Fibroblast of gingiva (primary cell): ENCODE measurements at regions not wholly inside any gene's neighbourhood (a gene's known extent, or its start where the extent isn't known, plus 50 kb on each side); places are given as distances from the start of the nearest gene placed in this dataset.

ENCODE experiments used
- DNase-seq: peaks from one replicate; pipeline ENCODE4 v3.0.0-alpha.2; 2011; ENCODE audit warnings: low read depth

GRCh38 chr22:49367041-49367697 lies 460.5 kb downstream of the BRD1 start:
- DNase-seq = no peak

DNA sequence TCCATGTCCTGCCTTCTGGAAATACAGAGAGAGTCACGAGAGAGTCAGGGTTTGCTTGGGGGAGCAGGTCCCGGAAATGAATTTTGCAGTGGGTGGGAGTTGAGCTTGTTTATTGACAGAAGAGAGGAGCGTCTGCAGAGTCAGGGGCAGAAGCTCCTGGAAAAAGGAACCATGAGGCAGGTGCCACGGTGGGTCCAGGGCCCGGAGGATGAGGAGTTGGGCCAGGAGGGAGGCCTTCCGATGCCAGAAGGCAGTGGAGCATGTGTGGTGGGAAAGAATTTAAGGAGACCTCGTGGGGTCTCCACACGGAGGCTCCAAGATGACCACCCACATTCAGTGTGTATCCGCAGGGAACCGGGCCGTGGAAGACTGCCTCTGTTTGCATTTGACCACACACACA lies 461.2 kb downstream of the BRD1 start:
- DNase-seq = no peak

GRCh38 chr22:49365910-49366309 lies 461.8 kb downstream of the BRD1 start:
- no peak for DNase-seq

DNA sequence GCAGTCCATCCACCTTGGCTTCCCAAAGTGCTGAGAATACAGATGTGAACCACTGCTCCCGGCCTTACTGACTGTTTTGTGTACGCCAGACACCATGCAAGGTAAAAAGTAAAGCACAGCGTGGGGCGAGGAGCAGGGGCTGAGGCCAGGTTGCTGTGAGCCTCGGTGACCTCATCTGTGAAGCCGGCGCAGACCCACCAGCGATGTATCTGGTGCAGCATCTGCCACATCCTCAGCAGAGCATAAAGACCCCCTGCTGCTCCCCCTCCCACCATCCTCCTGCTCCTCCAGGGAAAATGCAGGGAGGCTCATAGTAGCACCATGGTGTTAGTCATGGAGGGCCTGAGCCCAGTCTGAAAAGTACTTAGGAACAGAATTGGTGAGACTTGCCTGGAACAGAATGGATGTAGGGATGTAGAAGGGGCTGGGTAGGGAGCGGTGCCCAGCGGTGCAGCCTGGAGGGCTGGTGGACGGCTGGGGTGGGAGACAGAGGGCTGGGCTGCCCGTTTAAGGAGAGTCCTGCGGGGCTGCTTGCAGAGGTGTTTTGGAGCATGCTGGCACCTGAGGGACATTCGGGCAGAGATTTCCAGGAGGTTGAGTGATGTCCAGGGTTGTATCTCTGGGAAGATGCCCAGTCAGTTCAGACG lies 462.4 kb downstream of the BRD1 start:
- DNase-seq = no peak

DNA sequence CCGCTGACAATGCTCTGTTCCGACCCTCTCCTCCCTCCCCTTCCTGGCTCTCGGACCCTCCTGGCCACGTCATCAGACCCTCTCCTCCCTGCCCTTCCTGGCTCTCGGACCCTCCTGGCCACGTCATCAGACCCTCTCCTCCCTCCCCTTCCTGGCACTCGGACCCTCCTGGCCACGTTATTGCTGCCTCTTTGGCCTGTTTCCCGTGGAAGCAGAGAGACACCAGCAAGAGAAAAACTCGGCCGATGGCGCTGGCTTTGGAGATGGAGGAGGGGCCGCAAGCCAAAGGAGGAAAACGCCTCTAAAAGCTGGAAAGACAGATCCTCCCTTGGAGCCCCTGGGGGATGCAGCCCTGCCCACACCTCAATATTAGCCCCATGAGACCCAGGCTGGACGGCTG lies 463.3 kb downstream of the BRD1 start:
- DNase-seq = no peak

DNA sequence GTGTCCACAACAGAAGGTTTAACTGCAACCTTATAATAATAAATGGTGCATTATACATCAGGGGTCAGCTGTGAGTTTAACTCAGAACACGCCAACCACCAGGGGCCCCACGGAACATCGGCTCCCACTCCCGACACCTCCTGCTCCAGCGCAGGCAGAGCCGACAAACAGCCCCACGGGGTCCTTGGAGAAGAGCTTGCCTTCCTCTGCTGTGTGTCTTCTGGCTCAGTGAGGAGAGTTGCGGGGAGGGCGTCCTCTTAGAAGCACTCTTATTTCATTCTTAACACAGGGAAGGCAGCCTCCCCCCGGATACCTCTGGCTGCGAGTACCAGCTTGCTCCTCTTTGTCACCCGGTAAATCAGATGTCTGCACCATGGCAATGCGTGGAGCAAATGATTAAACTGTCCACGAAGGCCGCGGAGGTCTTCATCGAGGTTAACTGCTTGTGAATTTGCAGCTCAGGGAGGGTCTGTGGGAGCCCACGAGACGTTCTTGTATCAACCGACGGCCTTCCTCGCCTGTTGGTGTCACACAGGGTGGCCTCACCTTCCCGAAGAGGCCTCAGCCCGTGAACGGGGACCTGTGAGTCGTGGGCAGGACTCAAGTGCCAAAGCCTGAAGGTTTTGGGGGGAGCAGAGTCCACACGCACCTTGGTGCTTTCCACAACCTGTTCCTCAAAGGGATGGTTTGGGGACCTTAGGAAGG lies 464.0 kb downstream of the BRD1 start:
- no peak for DNase-seq

DNA sequence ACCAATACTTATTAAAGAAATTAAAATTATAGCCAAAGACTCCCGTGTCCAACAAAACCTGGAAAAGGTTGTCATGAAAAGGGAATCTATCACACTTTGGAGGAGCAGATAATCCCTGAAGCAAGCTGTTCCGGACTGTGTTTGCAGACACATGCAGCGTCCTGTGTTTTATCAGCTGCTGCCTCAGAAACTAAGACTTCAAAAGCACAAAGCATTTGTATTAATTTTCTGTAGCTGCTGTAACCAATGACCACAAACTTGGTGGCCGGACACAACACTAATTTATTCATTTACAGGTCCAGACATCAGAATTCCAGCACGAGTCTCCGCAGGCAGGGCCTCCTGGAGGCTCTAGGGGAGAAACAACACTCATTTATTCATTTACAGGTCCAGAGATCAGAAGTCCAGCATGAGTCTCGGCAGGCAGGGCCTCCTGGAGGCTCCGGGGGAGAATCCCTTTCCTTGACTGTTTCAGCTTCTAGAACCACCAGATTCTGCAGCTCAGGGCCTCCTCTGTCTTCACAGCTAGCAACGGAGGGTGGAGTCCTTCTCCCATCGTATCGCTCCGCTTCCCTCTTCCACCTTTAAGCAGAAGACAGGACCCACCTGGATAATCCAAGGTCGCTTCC lies 465.3 kb downstream of the BRD1 start:
- no peak for DNase-seq

DNA sequence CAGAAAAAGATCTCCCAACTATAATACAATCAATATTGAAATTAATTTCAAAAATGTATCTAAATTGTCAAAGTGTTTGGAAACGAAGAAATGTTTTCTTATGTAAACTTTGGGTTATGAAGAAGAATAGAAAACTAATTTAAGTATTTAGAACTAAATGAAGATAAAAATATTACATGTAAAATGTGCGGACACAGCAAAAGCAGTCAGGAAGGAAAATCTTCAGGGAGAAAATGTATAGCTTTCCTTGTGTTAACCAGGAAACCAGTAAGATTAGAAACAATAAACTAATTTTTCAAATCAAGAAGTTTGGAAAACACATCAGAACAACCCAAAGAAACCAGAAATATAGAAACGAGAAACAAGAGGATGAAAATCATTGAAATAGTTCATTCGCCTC lies 466.5 kb downstream of the BRD1 start:
- no peak for DNase-seq

DNA sequence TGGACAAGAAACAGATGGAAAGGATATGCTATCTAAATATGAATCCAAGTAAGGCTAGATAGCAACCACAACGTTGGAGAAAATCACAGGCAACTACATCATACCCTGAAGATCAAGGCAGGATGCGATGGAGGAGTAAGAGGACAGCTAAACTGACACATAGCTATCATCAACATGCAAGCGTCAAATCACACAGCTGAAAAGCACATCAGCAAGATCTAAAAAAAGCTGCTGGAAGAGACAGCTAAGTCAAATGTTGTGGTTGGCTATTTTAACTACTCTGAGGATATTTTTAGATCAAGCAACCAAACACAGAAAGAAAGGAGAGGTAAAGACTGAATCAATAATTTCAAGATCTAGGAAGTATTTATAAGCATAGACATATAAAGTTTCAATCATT lies 466.9 kb downstream of the BRD1 start:
- DNase-seq = no peak

- no peak for DNase-seq
These were observed 468.6 kb downstream of the BRD1 start for GRCh38 chr22:49359076-49359475.

DNA sequence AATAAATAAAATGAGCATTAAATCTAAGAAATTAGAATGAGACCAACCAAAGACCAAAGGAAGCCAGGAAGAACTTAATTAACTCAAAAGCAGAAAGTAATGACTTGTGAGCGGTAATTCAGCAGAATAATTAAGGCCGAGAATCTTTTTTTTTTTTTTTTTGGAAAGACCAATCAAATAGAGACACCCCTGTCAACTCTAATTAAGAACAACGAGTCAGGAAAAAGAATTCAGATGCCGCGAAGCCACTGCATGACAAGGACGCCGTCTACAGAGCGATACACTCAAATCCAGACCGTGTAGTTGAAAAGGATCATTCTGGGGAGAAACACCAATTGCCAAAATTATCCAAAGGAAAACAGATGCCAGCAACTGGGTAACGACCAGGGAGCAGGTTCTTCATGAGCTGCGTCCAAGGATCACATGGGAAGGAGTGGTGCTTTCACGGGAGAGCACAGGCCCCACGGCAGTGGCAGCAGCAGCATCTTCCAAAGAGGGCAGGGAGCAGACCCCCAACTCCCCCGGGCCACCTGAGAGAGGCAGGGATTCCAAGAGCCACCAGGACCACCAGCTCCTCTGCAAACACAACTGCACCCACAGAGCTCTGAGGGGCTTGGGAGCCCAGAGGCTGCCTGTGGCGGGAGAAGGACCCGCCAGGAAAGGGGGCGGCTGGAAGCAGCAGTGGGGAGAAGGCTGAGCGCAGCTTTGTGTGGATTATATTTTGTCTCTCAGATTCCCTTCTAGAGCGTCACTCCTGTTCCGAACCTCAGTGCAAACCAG lies 469.8 kb downstream of the BRD1 start:
- no peak for DNase-seq

DNA sequence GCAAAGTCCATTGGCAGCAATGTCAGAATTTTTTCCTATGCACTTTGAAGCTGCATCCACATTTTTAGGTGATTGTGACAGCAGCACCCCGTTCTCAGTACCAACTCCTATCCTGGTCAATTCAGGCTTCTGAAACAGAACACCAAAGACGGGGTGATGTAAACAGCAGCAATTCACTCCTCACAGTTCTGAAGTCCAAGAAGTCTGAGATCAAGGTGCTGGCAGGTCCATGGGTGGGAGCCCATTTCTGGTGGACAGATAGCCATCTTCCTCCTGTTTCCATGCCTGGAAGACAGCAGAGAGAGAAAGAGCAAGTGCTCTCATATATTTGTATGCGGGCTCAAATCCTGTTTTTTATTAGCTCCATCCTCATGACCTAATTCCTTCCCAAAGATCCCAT lies 471.2 kb downstream of the BRD1 start:
- DNase-seq = no peak

- no peak for DNase-seq
These were observed 472.3 kb downstream of the BRD1 start for GRCh38 chr22:49355211-49355920.

DNA sequence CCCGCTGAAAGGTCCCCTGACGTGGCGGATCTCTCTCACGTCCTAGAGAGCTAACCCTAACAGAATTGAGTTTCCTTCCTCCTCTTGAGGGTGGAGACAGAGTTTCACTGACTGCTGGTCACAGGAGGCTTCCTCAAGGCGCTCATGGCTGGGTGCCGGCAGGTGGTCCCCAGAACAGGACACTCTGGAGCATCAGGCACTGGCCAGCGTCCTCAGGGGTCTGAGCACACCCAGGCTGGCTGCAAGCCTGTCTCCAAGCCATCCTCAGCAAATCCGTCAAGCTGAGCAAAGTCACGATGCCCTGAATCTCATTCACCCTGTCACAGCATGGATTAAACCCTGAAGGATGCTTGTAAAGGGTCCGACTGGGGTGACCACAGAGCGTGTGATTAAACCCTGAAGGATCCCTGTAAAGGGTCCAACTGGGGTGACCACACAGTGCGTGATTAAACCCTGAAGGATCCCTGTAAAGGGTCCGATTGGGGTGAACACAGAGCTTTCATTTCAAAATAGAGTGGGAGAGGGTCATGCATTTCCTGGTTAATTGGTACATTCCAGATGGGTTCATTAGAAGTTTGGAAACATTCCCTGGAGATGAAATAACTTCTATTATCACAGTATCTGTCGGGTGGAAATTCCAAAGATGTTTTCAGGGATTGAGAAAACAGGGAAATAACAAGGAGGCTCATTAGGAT lies 473.0 kb downstream of the BRD1 start:
- no peak for DNase-seq

DNA sequence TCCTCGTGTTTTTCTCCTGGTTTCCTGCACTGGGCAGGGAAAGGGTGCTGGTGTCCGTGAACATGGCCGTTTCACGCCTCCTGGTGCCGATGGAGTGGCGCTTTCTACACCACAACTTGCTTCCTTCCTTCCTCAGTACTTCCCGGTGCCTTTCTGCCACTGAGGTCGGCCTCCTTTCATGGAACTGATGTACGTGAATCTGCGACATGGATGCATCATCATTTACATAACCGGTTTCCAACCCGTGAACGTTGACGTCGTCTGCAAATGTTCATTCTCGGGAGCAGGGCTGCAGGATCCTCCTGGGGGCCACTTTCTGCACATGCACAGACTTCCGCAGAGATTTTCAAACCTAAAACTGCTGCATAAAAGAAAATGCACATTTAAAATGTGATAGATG lies 474.4 kb downstream of the BRD1 start:
- DNase-seq = no peak

GRCh38 chr22:49352361-49353169 lies 475.1 kb downstream of the BRD1 start:
- no peak for DNase-seq

GRCh38 chr22:49351761-49352227 lies 475.9 kb downstream of the BRD1 start:
- DNase-seq = no peak

DNA sequence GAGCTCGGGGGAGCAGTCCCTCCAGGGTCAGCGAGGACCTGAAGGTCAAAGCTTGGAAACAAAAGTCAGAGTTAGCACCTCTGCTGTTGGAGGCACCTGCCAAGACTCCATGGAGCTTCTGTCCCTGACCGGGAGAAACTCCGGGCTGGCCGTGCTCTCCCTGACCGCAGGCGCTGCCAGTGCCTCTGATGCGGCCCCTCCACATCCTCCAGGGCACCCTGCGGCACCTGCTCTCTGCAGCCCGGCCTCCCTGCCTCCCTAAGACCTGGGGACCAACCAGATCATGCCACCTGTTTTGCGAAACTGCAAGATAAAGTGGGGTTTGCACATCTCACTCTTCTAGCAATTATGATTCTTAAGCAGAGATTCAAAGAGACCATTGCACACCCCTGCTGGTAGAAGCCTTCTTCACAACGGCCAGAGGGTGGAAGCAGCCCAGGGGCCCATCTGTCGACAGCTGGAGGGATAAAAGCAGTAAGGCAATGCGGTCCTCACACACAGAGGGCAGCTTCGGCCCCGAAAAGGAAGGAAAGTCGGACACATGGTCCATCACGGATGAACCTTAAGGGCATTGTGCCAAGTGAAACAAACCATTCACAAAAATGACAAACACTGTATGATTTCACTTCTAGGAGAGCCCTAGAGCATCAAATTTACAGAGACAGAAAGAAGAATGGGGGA lies 477.1 kb downstream of the BRD1 start:
- no peak for DNase-seq

GRCh38 chr22:49349841-49350381 lies 477.8 kb downstream of the BRD1 start:
- no peak for DNase-seq
